ENCODE measurements at regions not wholly inside any gene's neighbourhood (a gene's known extent, or its start where the extent isn't known, plus 50 kb on each side); places are given as distances from the start of the nearest gene placed in this dataset.

DNA sequence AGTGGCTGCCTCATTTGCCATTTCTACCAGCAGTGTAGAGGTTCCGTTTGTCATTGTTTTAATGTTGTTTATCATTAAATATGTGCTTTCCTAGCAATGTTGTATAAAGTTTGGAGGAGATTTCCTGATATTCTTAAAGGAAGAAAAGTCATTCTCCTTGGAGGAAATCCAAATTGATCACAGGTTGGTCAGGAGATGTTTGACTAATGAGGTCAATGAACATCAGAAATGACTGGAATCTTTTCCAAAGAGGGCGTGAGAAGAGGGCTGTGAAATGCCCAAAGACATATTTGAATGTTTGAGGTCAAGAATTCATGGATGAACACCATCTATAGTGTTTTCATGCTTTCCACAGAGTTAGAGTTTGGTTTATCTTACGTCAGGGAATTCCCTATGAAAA, 471.3 kb downstream of the MAT2B start (continued):
- TF ChIP-seq ZNF280D (CRISPR knock-in tag; IDR thresholded peaks at IDR 0.05), result no peak
- TF ChIP-seq, protein P1, sequence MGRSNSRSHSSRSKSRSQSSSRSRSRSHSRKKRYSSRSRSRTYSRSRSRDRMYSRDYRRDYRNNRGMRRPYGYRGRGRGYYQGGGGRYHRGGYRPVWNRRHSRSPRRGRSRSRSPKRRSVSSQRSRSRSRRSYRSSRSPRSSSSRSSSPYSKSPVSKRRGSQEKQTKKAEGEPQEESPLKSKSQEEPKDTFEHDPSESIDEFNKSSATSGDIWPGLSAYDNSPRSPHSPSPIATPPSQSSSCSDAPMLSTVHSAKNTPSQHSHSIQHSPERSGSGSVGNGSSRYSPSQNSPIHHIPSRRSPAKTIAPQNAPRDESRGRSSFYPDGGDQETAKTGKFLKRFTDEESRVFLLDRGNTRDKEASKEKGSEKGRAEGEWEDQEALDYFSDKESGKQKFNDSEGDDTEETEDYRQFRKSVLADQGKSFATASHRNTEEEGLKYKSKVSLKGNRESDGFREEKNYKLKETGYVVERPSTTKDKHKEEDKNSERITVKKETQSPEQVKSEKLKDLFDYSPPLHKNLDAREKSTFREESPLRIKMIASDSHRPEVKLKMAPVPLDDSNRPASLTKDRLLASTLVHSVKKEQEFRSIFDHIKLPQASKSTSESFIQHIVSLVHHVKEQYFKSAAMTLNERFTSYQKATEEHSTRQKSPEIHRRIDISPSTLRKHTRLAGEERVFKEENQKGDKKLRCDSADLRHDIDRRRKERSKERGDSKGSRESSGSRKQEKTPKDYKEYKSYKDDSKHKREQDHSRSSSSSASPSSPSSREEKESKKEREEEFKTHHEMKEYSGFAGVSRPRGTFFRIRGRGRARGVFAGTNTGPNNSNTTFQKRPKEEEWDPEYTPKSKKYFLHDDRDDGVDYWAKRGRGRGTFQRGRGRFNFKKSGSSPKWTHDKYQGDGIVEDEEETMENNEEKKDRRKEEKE (IDR thresholded peaks at IDR 0.05), result no peak
- TF ChIP-seq ISX (CRISPR knock-in tag; conservative IDR thresholded peaks at IDR 0.05), result no peak
- TF ChIP-seq KDM1A (CRISPR knock-in tag; IDR thresholded peaks at IDR 0.05), result no peak
- TF ChIP-seq, protein P2, sequence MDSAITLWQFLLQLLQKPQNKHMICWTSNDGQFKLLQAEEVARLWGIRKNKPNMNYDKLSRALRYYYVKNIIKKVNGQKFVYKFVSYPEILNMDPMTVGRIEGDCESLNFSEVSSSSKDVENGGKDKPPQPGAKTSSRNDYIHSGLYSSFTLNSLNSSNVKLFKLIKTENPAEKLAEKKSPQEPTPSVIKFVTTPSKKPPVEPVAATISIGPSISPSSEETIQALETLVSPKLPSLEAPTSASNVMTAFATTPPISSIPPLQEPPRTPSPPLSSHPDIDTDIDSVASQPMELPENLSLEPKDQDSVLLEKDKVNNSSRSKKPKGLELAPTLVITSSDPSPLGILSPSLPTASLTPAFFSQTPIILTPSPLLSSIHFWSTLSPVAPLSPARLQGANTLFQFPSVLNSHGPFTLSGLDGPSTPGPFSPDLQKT (CRISPR knock-in tag; IDR thresholded peaks at IDR 0.05; ENCODE audit: borderline replicate concordance), result no peak
- no peak for TF ChIP-seq TFDP2 (CRISPR knock-in tag; IDR thresholded peaks at IDR 0.05)
- TF ChIP-seq PAF1 (CRISPR knock-in tag; IDR thresholded peaks at IDR 0.05), result no peak
- TF ChIP-seq, protein P3, sequence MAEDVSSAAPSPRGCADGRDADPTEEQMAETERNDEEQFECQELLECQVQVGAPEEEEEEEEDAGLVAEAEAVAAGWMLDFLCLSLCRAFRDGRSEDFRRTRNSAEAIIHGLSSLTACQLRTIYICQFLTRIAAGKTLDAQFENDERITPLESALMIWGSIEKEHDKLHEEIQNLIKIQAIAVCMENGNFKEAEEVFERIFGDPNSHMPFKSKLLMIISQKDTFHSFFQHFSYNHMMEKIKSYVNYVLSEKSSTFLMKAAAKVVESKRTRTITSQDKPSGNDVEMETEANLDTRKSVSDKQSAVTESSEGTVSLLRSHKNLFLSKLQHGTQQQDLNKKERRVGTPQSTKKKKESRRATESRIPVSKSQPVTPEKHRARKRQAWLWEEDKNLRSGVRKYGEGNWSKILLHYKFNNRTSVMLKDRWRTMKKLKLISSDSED (CRISPR knock-in tag; IDR thresholded peaks at IDR 0.05), result no peak
- TF ChIP-seq NAIF1 (CRISPR knock-in tag; IDR thresholded peaks at IDR 0.05; ENCODE audit: borderline replicate concordance), result no peak
- TF ChIP-seq SPEN (CRISPR knock-in tag; IDR thresholded peaks at IDR 0.05; ENCODE audit: low read depth), result no peak
